Sigmoid colon (tissue), 6 donors: ENCODE measurements at regions not wholly inside any gene's neighbourhood (a gene's known extent, or its start where the extent isn't known, plus 50 kb on each side); places are given as distances from the start of the nearest gene placed in this dataset.

Source experiments
- DNase-seq: peaks from one replicate; pipeline ENCODE4 v3.0.0-alpha.2; 2019
- H3K27ac ChIP-seq, 4 donors: fragments of 200-600 bp; sonication (generic); one replicate each; pipeline ENCODE4 v1.5.1; 2016 to 2019; ENCODE audit warnings: mild to moderate bottlenecking in 1 of 4
- H3K27me3 ChIP-seq, 3 donors: fragments of 200-600 bp; sonication (generic); one replicate each; pipeline ENCODE4 v1.5.1; 2019; ENCODE audit warnings: mild to moderate bottlenecking in 1 of 3
- H3K36me3 ChIP-seq, 4 donors: fragments of 200-600 bp; sonication (generic); one replicate each; pipeline ENCODE4 v1.5.1; 2016 to 2019
- H3K4me1 ChIP-seq, 4 donors: fragments of 200-600 bp; sonication (generic); one replicate each; pipeline ENCODE4 v1.5.1; 2017 to 2019
- H3K4me3 ChIP-seq, 4 donors: fragments of 200-600 bp; sonication (generic); one replicate each; pipeline ENCODE4 v1.5.1; 2017 to 2019; ENCODE audit warnings: mild to moderate bottlenecking in 2 of 4, moderate library complexity in 1 of 4
- H3K9me3 ChIP-seq, 4 donors: fragments of 200-600 bp in 3 of 4; sonication (generic) in 3 of 4; one replicate each; pipeline versions ENCODE4 v1.5.1 to v1.6.1; 2013 to 2019
- EP300 ChIP-seq, 4 donors: sonication (generic); formaldehyde crosslinking; IDR thresholded peaks; one replicate each; pipeline ENCODE4 v1.6.1; 2017; ENCODE audit warnings: antibody characterized with exemption in 4 of 4
- POLR2A ChIP-seq, 2 donors: fragments of 450-650 bp; IDR thresholded peaks; one replicate each; pipeline ENCODE4 v1.6.1; 2016; ENCODE audit warnings: antibody characterized with exemption in 2 of 2, mild to moderate bottlenecking in 2 of 2, moderate library complexity in 2 of 2
- POLR2AphosphoS5 ChIP-seq, 4 donors: sonication (generic); formaldehyde crosslinking; IDR thresholded peaks; one replicate each; pipeline ENCODE4 v1.6.1; 2017; ENCODE audit warnings: antibody characterized with exemption in 4 of 4
- WGBS, 2 donors: extraction: QIAGEN DNeasy Blood & Tissue Kit; methylation state at CpG; one replicate each; pipeline ENCODE4 v1.1.7; 2013; 5-methylcytosine and 5-hydroxymethylcytosine counted together
- intact Hi-C: fragments of 100-400 bp; cut with DNase I; formaldehyde crosslinking; loops from one replicate; pipeline ENCODE4 v1.15.1; 2023
- TF ChIP-seq, protein P1 (sequence below), 4 experiments: fragments of 450-650 bp in 3 of 4; fragments of 200-600 bp in 1 of 4; IDR thresholded peaks; one replicate each; pipeline ENCODE4 v1.5.1; 2016 to 2019; ENCODE audit warnings: antibody characterized with exemption in 4 of 4, mild to moderate bottlenecking in 3 of 4, moderate library complexity in 2 of 4
- donor health status: healthy with polysubstance abuse.
- donor health status: healthy.

DNA sequence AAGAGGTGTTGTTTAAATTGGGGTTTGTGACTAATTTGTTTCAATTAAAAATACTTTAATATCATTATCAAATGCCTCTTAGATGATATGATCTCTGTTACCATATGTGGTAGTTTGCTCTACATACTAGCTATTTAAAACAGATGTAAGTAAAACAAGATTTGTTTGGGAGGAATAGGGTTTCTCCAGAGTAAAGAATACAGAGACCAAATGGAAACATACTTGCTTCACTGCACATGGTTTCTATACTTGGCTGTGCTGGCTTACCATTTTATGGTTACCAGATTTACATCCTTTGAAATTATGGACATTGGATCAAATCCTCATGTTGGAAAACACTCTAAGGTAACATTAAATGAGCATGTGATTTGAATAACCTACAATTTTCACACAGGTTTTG, 588.3 kb downstream of the CD109 start:
- TF ChIP-seq POLR2A (IDR thresholded peaks at IDR 0.05) (no peak), EP300 (IDR thresholded peaks at IDR 0.05) (no peak), POLR2AphosphoS5 (IDR thresholded peaks at IDR 0.05) (no peak)
- TF ChIP-seq, protein P1, sequence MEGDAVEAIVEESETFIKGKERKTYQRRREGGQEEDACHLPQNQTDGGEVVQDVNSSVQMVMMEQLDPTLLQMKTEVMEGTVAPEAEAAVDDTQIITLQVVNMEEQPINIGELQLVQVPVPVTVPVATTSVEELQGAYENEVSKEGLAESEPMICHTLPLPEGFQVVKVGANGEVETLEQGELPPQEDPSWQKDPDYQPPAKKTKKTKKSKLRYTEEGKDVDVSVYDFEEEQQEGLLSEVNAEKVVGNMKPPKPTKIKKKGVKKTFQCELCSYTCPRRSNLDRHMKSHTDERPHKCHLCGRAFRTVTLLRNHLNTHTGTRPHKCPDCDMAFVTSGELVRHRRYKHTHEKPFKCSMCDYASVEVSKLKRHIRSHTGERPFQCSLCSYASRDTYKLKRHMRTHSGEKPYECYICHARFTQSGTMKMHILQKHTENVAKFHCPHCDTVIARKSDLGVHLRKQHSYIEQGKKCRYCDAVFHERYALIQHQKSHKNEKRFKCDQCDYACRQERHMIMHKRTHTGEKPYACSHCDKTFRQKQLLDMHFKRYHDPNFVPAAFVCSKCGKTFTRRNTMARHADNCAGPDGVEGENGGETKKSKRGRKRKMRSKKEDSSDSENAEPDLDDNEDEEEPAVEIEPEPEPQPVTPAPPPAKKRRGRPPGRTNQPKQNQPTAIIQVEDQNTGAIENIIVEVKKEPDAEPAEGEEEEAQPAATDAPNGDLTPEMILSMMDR (IDR thresholded peaks at IDR 0.05), result no peak
- no peaks in the 10 kb centered on the region for H3K9me3 ChIP-seq
- DNase-seq, result no peak
- H3K4me3 ChIP-seq, result no peak overlapping the region
- no peaks in the 10 kb centered on the region for H3K4me1 ChIP-seq
- H3K27ac ChIP-seq, result no peak overlapping the region
- intact Hi-C loops, result no loop called here
- no peaks in the 10 kb centered on the region for H3K27me3 ChIP-seq
- H3K36me3 ChIP-seq, result no peaks in the 10 kb centered on the region

DNA sequence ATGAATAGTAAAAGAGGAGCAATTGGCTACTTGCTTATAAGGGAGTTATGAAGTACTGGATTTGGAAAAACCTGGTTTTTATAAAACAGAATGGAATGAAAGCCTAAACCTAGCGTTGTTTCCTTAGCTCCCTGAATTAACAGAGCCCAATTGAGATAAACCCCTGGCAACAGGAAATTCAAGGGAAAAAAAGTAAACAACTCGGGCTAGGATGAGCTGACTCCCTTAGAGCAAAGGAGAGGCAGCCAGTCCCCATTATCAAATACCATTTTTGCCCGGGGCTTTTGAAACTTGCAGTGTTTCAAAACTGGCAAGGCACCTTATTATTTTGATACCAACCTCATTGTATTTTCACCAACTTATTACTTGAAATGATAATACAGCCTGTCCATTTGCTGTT, 587.5 kb downstream of the CD109 start:
- H3K4me3 ChIP-seq, result no peak overlapping the region
- no peaks in the 10 kb centered on the region for H3K4me1 ChIP-seq
- H3K27ac ChIP-seq, result no peak overlapping the region
- no peak for TF ChIP-seq POLR2AphosphoS5 (IDR thresholded peaks at IDR 0.05)
- TF ChIP-seq POLR2A (IDR thresholded peaks at IDR 0.05), result no peak
- TF ChIP-seq, protein P1 (IDR thresholded peaks at IDR 0.05), result no peak
- no peak for TF ChIP-seq EP300 (IDR thresholded peaks at IDR 0.05)
- no peaks in the 10 kb centered on the region for H3K9me3 ChIP-seq
- H3K36me3 ChIP-seq, result no peaks in the 10 kb centered on the region
- intact Hi-C loops, result no loop called here
- no peak for DNase-seq
- 9 to 28% methylated on average over 3 of the region's 3 CpGs for WGBS, 2 donors
- H3K27me3 ChIP-seq, result no peaks in the 10 kb centered on the region

DNA sequence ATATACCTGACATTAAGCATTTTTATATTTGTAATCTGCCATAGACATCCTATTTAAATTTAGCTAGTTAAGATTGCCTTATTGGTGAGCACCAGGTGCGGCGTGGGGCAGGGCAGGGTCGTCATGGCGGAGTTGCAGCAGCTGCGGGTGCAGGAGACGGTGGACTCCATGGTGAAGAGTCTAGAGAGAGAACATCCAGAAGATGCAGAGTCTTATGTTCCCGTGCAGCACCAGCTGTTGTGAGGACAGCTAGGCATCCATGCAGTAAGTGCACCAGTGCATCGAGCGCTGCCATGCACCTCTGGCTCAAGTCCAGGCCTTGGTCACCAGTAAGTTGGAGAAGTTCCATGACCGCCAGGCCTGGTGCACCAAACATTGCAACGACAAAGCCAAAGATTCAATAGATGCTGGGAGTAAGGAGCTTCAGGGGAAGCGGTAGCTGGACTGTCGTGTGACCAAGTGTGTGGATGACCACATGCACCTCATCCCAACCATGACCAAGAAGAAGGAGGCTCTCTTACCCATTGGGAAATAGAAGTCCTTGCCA, 586.2 kb downstream of the CD109 start:
- H3K9me3 ChIP-seq, result no peaks in the 10 kb centered on the region
- WGBS, 2 donors, result 93 to 96% methylated on average over 13 of the region's 13 CpGs
- H3K4me3 ChIP-seq, result no peak overlapping the region
- no peak overlapping the region for H3K27ac ChIP-seq
- no peak for TF ChIP-seq EP300 (IDR thresholded peaks at IDR 0.05)
- no peak for TF ChIP-seq POLR2AphosphoS5 (IDR thresholded peaks at IDR 0.05)
- TF ChIP-seq, protein P1 (IDR thresholded peaks at IDR 0.05), result no peak
- no peak for TF ChIP-seq POLR2A (IDR thresholded peaks at IDR 0.05)
- peak; percentile 60 for DNase-seq
- no peaks in the 10 kb centered on the region for H3K27me3 ChIP-seq
- peaks cover 0 to 11% (median 8%) of the 10 kb centered on the region in 4 donors for H3K4me1 ChIP-seq
- no peaks in the 10 kb centered on the region for H3K36me3 ChIP-seq
- intact Hi-C loops, result no loop called here

GRCh38 chr6:74280130-74280692, 584.2 kb downstream of the CD109 start:
- WGBS, 2 donors, result 67 to 75% methylated on average over 6 of the region's 6 CpGs
- Histone ChIP-seq H3K4me1 (peaks cover 0 to 11% (median 8%) of the 10 kb centered on the region in 4 donors), H3K27me3 (no peaks in the 10 kb centered on the region), H3K27ac (no peak overlapping the region), H3K36me3 (no peaks in the 10 kb centered on the region), H3K4me3 (no peak overlapping the region), H3K9me3 (no peaks in the 10 kb centered on the region)
- TF ChIP-seq POLR2AphosphoS5 (IDR thresholded peaks at IDR 0.05) (no peak), EP300 (IDR thresholded peaks at IDR 0.05) (no peak), POLR2A (IDR thresholded peaks at IDR 0.05) (no peak)
- TF ChIP-seq, protein P1 (IDR thresholded peaks at IDR 0.05), result no peak
- intact Hi-C loops, result no loop called here
- DNase-seq, result no peak

DNA sequence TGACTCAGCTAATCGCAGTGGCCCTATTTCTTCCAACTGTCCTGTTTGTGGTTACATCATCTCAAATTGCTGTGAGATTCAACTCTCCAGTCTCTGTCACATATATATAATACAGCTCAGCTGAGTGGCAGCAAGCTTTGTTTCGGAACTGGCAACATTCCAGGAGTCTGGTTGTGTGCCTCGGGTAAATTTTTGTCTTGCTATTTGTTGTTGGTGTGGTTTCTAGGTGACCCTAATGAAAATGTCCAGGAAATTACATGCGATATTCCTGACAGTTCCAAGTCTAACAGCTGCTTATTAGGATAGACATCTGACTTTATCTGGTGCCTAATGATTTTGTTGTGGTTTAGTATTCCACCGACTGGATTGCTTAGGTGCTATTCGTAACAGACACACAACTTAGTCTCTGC, 581.8 kb downstream of the CD109 start:
- 67 to 71% methylated on average over 6 of the region's 6 CpGs for WGBS, 2 donors
- no peak for DNase-seq
- H3K4me3 ChIP-seq, result no peak overlapping the region
- H3K36me3 ChIP-seq, result no peaks in the 10 kb centered on the region
- intact Hi-C loops, result no loop called here
- H3K27ac ChIP-seq, result no peak overlapping the region
- H3K27me3 ChIP-seq, result no peaks in the 10 kb centered on the region
- H3K9me3 ChIP-seq, result no peaks in the 10 kb centered on the region
- H3K4me1 ChIP-seq, result peaks cover 0 to 11% (median 8%) of the 10 kb centered on the region in 4 donors
- TF ChIP-seq EP300 (IDR thresholded peaks at IDR 0.05) (no peak), POLR2AphosphoS5 (IDR thresholded peaks at IDR 0.05) (no peak), POLR2A (IDR thresholded peaks at IDR 0.05) (no peak)
- TF ChIP-seq, protein P1 (IDR thresholded peaks at IDR 0.05), result no peak
